ENCODE measurements at regions not wholly inside any gene's neighbourhood (a gene's known extent, or its start where the extent isn't known, plus 50 kb on each side); places are given as distances from the start of the nearest gene placed in this dataset.
"Not testable (repeated sequence)": the region's sequence is repeated elsewhere in the genome, so short reads cannot be mapped to it uniquely, and the experiment has no call there.

DNA sequence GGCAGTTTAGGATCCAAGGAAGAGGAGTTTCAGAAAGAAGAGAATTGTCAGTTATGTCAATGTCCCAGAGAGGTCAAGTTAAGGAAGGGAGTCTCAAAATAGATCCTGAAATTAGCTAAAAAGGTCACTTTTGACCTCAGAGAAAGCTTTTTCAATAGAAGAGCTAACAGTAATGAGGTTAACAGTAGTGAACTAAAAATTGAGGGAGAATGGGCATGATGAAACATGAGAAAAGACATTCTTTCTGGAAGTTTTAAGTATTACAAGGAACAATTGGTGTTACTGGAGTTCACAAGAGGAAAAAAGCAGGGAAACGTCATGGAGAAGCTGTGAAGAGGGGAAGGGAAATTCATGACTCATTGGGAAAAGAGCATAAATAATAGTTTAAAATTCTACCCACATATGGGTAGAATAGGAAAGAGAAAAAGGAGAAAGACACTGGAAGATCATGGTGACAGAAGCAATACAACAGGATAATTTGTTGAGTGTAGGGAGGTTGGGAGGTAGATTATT lies 381.2 kb upstream of the FAR2 start:
- FAIRE-seq (no peak), DNase-seq (ENCODE audit: low spot score in 2 of 2) (no peak)

DNA sequence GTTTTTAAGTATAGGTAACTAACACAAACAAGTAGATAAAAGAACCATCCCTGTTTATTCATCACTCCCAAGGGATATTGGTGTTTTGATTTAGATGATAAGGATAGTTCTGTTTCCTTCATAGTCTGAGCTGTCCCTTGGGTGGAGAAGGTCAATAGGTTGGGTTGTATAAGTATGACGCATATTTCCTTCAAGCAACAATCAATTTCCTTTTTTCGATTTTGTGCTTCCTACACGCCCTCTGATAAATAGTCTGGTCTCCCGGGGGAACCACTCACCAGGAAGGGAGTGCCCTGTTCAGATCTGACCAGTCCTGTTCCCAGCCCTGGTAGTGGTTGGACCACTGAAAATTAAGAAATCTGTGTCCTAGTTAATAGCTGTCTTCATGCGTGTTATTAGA lies 378.8 kb upstream of the FAR2 start:
- DNase-seq (ENCODE audit: low spot score in 2 of 2) (no peak), FAIRE-seq (no peak)

DNA sequence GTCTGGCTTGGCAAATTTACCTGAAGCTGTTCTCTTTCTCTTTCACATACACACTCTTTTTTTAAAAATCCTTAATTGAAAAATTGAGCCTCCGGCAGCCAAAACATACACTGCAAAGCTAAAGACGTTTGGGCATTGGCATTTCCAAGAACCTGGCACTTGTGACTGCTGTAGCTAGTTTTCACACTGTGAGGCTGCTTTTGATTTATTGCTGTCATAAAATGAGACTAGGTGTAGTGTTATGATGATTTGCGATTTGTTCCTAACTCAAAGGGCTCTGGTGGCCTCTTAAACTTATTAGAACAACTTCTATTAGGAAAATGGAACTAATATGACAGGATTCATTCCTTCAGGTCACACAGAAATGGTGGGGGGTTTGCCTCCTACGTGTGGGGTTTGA lies 377.1 kb upstream of the FAR2 start:
- DNase-seq (ENCODE audit: low spot score in 2 of 2) (no peak), FAIRE-seq (no peak)

DNA sequence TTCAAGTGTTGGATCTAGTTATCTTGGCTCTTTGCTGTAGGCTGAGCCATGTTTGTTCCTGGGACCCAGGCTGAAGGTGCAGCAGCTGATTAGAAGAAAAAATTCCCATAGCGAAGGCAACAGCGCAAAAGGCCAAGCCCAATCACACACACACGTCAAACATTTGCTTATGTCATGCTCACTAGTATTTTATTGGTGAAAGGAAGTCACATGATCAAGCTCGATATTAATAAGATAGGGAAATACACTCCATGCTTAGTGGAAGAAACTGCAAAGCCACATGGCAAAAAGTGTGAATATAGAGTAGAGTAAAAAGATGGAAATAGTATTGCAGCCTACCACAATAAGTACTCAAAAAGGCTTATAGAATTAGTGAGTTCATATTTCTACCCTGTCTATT lies 373.5 kb upstream of the FAR2 start:
- DNase-seq (ENCODE audit: low spot score in 2 of 2) = no peak
- no peak for FAIRE-seq

DNA sequence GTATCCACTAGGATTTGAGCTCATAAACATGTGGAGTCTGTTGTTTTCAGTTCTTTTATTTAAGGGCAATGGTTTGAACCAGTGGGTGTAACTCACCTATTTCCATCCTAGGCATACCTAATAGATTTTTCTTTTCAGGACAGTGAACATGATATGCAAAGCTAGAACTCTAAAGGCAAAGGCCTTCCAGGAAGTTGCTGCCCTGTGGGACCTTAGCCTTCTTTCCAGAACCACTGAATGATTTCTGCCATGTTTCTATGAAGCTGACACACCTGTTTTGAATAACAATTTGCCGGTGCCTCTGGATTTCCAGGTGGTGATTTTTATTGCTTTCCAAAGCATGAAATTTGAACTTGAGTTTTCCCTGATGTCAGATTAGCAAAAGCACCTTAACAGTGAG lies 372.9 kb upstream of the FAR2 start:
- FAIRE-seq = no peak
- no peak for DNase-seq (ENCODE audit: low spot score in 2 of 2)

DNA sequence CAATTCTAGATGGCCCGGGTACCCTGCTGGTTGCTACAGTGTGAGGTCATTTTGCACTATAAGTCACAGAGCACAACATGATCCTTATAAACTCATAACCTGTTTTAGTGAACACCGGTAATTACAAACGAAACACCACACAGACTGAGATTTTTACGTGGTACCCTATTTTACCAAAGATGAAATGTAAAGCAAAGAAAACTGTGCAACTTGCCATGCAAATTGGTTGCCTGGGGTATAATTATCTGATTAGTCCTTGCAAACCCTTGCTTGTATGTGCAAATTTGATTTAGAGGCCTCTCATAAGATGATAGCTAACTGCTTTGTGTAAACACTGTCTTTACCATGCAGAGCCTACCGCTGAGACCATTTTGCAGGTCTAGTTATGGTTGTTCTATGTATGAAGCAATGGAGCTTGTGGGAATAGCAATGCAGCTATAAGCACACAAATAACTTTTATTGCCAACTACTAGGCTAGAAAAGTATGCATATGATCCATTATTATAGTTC lies 372.1 kb upstream of the FAR2 start:
- DNase-seq (ENCODE audit: low spot score in 2 of 2) = no peak
- FAIRE-seq = no peak

DNA sequence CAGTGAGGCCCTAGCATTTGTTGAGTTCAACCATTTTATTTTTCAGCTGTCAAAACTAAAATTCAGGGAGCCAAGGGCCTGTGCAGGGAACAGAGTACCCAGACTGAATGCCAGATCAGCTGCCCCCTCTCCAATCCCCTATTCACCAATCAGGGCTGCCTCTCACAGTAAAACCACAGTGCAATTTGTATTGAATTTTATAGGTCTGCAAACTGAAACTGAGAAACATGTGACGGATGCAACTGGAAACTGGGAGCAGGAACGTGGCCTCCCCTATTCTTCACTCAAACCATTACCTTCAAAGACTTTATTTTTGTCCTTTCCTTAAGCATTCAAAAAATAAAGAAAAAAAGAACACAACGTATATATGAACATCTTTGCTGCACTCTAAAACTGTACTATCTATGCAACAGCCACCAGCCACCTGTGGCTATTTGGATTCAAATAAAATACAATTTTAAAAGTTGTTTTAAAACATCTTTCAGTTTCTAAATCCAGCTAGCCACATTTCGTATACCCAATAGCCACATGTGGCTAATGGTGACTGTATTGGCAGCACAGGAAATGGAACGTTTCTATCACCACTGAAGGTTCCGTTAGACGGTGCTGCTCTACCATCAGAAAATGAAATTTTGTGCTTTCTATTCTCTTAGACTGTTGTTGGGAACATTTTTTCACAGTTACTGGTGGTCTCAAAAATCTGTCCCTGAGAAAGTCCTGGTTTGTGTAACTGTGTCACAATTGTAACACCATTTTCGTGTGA lies 371.3 kb upstream of the FAR2 start:
- DNase-seq (ENCODE audit: low spot score in 2 of 2) = no peak
- no peak for FAIRE-seq

DNA sequence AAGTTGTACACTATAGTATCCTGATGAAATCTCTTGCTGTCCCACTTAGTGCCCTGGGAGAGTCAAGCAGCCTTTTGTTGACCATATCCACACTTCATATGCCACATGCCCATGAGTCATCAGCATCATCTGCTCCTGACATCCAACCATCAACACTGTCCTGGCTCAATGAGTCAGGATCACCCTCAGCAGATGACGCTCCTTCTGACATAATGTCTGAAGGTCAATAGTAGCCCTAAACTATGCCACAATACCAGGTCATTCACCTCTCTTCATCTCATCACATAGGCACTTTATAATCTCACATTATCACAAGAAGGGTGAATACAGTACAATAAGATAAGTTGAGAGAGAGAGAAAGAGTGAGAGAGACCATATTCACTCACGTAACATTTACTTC lies 369.0 kb upstream of the FAR2 start:
- no peak for DNase-seq (ENCODE audit: low spot score in 2 of 2)
- no peak for FAIRE-seq

DNA sequence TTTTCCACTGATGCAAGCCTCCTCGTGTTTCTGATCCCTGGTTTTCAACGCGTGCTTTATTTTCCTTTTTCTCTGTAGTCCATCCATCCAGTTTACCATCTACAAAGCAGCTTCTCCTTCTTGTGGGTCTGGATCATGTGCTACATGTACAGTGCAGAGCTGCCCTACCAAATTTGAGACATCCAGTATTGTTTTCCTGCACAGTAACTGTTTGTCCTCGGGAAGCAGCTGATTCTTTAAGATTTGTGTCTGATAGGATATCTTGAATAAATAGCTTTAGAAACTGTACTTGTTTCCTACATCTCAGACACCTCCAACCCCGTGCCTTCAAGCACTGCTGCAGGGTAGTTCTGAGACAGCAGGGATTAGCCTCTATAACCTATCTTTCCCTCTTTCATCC lies 368.1 kb upstream of the FAR2 start:
- no peak for DNase-seq (ENCODE audit: low spot score in 2 of 2)
- no peak for FAIRE-seq

DNA sequence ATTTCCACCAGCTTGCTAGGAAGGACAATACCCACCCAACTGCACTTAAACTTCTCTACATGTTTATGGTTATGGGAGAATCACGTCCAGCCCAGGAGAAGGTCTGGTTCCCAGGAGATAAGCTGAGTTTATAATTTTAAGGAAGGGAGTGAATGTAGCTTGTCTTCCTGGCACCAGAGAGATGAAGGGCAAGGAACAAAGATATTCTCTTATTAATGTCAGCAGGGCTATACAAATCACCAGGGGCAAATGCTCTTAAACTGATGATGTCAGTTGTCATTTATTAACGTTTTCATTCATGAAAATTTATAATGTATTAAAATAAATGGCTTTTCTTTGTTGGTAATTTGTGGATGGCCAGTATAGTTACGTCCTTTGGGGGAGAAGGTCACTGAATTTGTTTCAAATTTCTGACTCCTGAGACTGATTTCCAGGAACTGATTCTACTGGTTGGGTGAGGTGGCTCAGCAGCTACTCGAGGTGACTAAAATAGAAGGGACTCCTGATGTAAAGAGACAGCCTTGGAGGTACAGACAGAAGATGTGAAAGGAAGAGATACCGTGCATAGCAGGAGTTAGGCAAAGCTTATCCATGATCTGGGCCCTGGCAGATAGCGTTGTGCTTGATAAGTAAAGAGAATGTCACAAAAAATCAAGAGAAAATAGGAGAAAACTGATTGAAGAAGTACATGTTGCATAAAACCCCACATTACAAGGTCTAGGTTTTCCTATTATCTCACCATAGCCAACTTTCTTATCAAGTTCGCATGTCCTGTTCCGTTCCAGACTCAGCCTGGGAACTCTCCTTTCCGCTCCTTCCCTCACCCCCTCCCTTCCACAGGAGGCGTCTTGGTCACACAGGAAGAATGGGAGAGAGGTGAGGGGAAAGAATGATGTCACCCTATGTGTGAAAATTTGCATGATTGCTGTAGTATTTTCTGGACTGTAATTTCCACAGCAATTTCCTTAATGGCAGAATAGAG lies 367.1 kb upstream of the FAR2 start:
- DNase-seq (ENCODE audit: low spot score in 2 of 2) (no peak), FAIRE-seq (no peak)

DNA sequence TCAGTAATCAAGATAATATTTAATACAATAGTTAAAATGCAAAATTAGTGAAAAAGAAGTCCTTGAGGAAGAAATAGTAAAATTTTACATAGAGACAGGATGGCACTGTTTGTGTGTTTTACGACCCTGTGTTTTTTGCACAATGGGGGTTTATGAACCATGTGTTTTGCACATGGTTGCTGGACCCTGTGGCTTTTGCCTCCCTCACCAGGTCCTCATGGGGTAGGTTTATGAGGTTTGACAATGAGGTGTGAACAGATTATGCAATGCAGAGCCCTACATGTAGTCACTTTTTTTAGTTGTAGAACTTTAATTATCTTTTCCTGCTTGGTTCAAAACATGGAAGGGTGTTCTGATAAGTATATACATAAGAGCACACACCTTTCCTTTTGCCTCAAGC lies 366.3 kb upstream of the FAR2 start:
- FAIRE-seq (no peak), DNase-seq (ENCODE audit: low spot score in 2 of 2) (no peak)

DNA sequence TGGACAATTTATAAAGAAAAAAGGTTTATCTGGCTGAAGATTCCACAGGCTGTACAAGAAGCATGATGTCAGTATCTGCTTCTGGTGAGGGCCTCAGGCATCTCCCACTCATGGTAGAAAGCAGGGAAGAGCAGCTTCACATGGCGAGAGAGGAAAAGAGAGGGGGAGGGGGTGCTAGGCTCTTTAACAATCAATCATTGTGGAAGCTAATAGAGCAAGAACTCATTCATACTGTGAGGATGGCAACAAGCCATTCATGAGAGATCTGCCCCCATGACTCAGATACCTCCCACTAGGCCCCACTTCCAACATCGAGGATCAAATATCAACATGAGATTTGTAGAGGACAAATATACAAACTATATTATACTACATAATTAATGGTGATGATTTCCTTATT lies 361.9 kb upstream of the FAR2 start:
- FAIRE-seq = no peak
- no peak for DNase-seq (ENCODE audit: low spot score in 2 of 2)

DNA sequence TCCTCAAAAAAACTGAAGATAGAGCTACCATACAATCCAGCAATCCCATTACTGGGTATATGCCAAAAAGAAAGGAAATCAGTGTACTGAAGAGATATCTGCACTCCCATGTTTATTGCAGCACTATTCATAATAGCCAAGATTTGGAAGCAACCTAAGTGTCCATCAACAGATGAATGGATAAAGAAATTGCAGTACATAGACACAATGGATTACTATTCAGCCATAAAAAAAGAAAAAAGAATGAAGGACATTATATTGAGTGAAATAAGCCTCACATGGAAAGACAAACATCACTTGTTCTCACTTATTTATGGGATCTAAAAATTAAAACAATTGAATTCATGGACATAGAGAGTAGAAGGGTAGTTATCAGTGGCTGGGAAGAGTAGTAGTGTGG lies 360.8 kb upstream of the FAR2 start:
- DNase-seq (ENCODE audit: low spot score in 2 of 2) = not testable (repeated sequence)
- FAIRE-seq = peak; percentile 51

DNA sequence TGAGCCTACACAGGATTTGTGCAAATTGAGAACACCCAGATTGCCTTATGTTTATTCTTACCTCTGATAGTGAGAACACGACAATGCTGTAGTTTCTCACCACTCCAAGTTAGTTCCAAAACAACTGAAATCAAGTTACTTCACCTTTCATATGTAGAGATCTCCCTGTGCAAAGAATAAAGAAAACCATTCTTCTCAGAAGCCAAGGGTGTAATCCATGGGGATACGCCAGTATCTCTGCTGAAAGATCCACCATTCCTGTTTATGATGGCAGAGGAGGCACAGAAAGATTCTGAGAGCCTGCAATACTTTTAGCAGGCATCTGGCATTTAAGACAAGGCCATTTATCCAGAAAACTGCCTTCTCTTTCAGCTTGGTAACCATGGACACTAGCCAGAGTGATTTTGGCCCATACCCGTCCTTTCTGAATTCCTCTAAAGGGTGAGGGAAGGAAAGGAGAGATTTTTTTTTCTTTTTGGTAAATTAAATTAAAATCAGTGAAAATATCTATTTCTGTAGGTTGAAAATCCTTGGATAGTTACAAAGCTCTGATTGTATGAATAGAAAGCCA lies 355.4 kb upstream of the FAR2 start:
- FAIRE-seq (no peak), DNase-seq (ENCODE audit: low spot score in 2 of 2) (no peak)

DNA sequence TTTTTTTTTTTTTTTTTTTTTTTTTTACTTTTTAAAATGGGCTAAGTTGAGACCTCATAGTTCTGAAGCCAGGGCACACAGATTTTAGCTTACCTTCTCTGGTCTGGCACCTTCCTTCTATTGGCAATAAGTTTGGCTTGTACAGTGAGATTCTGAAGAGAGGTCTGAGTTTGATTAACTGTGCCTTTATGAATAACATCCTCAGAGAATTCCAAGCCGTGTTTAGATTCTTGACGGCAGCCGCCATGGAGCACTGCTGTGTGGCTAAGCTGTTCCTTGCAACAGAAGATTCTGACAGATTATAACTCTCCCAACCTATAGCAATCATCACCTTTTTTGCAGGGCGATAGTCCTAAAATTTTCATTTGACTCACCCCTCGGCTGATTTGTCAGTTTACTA lies 354.9 kb upstream of the FAR2 start:
- FAIRE-seq (no peak), DNase-seq (ENCODE audit: low spot score in 2 of 2) (no peak)

DNA sequence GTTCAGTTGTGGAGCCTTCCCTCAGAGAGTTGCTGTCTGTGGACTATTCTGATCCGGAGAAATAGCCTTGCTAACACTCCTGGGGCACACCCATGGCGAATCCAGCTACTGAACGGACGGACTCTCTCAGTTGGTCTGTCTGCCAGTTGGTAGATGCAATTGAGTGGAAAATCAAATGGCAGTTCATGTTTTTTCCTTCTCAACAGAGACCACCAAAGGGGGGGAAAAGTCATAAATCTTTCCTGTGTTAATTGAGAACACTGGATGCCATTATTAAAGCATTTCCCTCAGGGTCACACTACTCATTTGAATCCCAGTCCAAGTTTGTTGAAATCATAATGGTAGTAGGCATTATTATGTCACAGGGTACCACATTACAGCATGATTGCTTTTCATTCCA lies 354.3 kb upstream of the FAR2 start:
- FAIRE-seq = no peak
- no peak for DNase-seq (ENCODE audit: low spot score in 2 of 2)

DNA sequence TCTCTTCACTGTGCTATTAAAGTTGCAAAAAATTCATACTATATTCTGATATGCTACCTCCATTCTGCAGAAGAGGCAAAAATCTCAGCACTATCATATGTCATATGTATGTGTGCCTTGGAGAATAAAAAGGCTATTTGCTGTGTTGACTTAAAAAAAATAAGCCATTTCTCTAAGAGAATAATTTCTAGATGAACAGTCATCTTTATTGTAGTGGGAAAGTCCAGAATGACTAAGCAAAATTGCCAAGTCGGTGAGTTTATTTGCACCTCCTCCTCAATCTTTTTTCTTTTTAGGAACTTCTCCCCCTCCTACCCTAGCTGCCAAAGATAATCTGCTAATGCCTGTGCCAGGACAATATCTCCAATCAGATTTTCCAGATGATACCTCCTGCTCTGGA lies 353.8 kb upstream of the FAR2 start:
- DNase-seq (ENCODE audit: low spot score in 2 of 2) (no peak), FAIRE-seq (no peak)

DNA sequence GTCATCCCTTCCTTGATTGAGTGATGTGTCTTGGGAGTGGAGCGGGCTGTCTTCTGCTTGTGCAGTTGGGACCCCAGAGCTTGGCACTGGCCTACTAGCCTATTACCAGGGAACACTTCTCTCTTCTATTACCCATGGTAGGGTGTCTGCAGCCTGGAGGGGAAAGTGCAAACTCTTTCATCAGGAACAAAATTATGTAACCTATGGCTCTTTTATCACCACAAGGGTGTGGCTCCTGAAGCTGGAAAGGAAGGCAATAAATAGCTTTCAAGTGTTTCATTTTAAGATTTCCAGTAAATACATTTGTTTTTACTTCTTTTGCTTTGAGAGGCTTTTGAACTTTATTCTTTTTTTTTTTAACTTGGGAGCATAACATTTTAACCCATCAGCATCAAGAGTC lies 349.7 kb upstream of the FAR2 start:
- no peak for FAIRE-seq
- no peak for DNase-seq (ENCODE audit: low spot score in 2 of 2)

DNA sequence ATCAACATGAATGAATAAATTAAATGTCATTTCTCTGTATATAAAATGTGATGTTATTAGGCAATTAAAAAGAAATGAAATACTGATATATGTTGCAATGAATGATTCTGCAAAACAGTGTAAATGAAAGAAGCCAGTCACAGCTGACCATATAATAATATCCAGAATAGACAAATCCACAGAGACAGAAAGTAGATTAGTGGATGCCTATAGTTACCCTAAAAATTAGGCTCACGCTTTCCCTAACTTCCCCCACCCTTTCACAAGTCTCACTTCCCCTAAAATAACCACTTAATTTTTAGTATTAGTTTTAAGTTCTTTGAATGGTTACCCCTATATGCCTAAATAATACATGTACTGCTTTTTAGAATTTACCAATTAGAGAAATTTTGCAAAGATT lies 348.9 kb upstream of the FAR2 start:
- DNase-seq (ENCODE audit: low spot score in 2 of 2) = no peak
- FAIRE-seq = no peak

DNA sequence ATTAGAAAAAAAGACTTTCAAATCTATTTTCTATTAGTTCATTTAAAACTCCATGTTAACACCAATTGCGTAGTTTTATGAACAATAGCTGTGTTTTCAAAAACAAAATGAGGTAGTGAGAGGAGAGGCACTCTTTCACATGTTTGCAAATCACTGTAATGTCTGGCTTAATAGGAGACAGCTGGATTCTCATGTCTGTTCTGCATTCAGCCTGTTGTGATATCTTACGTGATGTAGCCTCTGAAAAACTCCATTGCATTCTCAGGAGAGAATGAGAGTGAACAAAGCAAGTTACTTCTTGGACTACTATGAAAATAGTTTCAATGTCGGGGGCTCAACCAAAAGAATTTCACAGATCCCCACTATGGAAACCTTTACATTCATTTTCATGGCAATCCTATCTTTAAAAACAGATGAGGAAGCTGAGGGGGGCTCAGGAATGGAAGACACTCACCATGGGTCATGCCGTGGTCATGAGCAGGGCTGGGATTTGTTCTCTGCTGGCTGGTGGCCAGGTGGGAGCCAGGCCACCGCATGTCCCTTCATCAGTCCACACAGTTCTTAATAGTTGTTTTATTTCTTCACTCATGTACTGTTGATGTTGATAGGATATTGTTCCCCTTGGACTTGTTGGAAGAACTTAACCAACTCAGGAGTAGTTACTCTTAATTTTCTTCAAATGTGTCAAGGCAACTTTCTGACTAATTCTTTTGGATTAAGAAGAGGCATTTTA lies 346.2 kb upstream of the FAR2 start:
- FAIRE-seq = no peak
- no peak for DNase-seq (ENCODE audit: low spot score in 2 of 2)

Measured in frontal cortex (tissue), 3 donors.